HL-60/S4 treated with retinoic acid at 250 ng/mL for 4 days and 3 days (cell line): ENCODE measurements at regions not wholly inside any gene's neighbourhood (a gene's known extent, or its start where the extent isn't known, plus 50 kb on each side); places are given as distances from the start of the nearest gene placed in this dataset.

Experiments
- in situ Hi-C: fragments of 300-500 bp; cut with MboI; formaldehyde crosslinking; loops from 2 replicates; pipeline ENCODE4 v1.7.0; 2022; ENCODE audit warnings: low sequenced_read_pairs

GRCh38 chr4:164377277-164377676, 376.7 kb upstream of the SMIM31 start:
- in situ Hi-C loops: no loop called here

- in situ Hi-C loops: no loop called here
These were observed 375.6 kb upstream of the SMIM31 start for GRCh38 chr4:164378361-164378760.

- in situ Hi-C loops: no loop called here
These were observed 374.2 kb upstream of the SMIM31 start for GRCh38 chr4:164379694-164380093.

GRCh38 chr4:164381859-164382258, 372.1 kb upstream of the SMIM31 start:
- in situ Hi-C loops: no loop called here

GRCh38 chr4:164383058-164383357, 370.9 kb upstream of the SMIM31 start:
- in situ Hi-C loops: no loop called here

GRCh38 chr4:164383358-164384220, 370.3 kb upstream of the SMIM31 start:
- in situ Hi-C loops: no loop called here

- in situ Hi-C loops: no loop called here
These were observed 369.5 kb upstream of the SMIM31 start for GRCh38 chr4:164384416-164384815.

GRCh38 chr4:164396439-164396838, 357.5 kb upstream of the SMIM31 start:
- in situ Hi-C loops: no loop called here

- in situ Hi-C loops: no loop called here
These were observed 351.4 kb upstream of the SMIM31 start for GRCh38 chr4:164402554-164402953.

- in situ Hi-C loops: no loop called here
These were observed 348.2 kb upstream of the SMIM31 start for GRCh38 chr4:164405774-164406173.

GRCh38 chr4:164408831-164409230, 345.1 kb upstream of the SMIM31 start:
- in situ Hi-C loops: no loop called here

- in situ Hi-C loops: no loop called here
These were observed 343.5 kb upstream of the SMIM31 start for GRCh38 chr4:164410401-164410800.

GRCh38 chr4:164412246-164412645, 341.7 kb upstream of the SMIM31 start:
- in situ Hi-C loops: no loop called here

GRCh38 chr4:164413743-164414142, 340.2 kb upstream of the SMIM31 start:
- in situ Hi-C loops: no loop called here

- in situ Hi-C loops: no loop called here
These were observed 330.1 kb upstream of the SMIM31 start for GRCh38 chr4:164423819-164424218.

GRCh38 chr4:164424846-164425245, 329.1 kb upstream of the SMIM31 start:
- in situ Hi-C loops: no loop called here

GRCh38 chr4:164428561-164428960, 325.4 kb upstream of the SMIM31 start:
- in situ Hi-C loops: no loop called here

- in situ Hi-C loops: no loop called here
These were observed 315.6 kb upstream of the SMIM31 start for GRCh38 chr4:164438321-164438720.

- in situ Hi-C loops: no loop called here
These were observed 314.9 kb upstream of the SMIM31 start for GRCh38 chr4:164439037-164439436.

GRCh38 chr4:164440199-164440598, 313.7 kb upstream of the SMIM31 start:
- in situ Hi-C loops: no loop called here

- in situ Hi-C loops: no loop called here
These were observed 312.8 kb upstream of the SMIM31 start for GRCh38 chr4:164441109-164441508.

- in situ Hi-C loops: no loop called here
These were observed 311.8 kb upstream of the SMIM31 start for GRCh38 chr4:164442180-164442579.

GRCh38 chr4:164446516-164446915, 307.4 kb upstream of the SMIM31 start:
- in situ Hi-C loops: no loop called here
